ENCODE measurements at regions not wholly inside any gene's neighbourhood (a gene's known extent, or its start where the extent isn't known, plus 50 kb on each side); places are given as distances from the start of the nearest gene placed in this dataset.
"Not testable (repeated sequence)": the region's sequence is repeated elsewhere in the genome, so short reads cannot be mapped to it uniquely, and the experiment has no call there.

DNA sequence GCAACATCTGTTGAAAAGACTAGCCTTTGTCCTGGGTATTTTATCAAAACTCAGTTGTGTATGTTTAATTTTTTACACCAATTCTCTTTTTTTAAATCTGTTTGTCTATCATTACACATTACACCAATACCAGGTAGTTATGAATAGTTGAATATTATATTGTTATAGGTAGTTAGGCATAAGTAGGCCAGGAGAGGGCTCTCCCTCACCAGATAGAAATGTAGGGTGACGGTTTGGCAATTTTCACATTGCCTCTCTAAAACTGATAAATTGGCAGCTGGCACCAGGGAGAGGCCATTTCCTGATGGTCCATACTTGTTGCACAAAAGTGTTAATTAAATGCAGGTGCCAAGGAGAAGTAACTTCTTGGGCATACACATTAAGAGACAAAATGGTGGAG is 483.1 kb upstream of the EPHA6 start:
- Mint-ChIP-seq H3K4me1 (ENCODE audit: low read depth) (peaks cover 6% of the 10 kb centered on the region), H3K4me3 (ENCODE audit: low read depth) (no peak overlapping the region), H3K27me3 (no peaks in the 10 kb centered on the region), H3K36me3 (ENCODE audit: insufficient read depth) (no peaks in the 10 kb centered on the region), H3K9me3 (ENCODE audit: low read depth) (no peaks in the 10 kb centered on the region), H3K27ac (no peak overlapping the region)
- TF ChIP-seq, protein P1, sequence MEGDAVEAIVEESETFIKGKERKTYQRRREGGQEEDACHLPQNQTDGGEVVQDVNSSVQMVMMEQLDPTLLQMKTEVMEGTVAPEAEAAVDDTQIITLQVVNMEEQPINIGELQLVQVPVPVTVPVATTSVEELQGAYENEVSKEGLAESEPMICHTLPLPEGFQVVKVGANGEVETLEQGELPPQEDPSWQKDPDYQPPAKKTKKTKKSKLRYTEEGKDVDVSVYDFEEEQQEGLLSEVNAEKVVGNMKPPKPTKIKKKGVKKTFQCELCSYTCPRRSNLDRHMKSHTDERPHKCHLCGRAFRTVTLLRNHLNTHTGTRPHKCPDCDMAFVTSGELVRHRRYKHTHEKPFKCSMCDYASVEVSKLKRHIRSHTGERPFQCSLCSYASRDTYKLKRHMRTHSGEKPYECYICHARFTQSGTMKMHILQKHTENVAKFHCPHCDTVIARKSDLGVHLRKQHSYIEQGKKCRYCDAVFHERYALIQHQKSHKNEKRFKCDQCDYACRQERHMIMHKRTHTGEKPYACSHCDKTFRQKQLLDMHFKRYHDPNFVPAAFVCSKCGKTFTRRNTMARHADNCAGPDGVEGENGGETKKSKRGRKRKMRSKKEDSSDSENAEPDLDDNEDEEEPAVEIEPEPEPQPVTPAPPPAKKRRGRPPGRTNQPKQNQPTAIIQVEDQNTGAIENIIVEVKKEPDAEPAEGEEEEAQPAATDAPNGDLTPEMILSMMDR (IDR thresholded peaks at IDR 0.05; ENCODE audit: unreplicated experiment): no peak
- DNase-seq (ENCODE audit: low spot score, unreplicated experiment): no peak

DNA sequence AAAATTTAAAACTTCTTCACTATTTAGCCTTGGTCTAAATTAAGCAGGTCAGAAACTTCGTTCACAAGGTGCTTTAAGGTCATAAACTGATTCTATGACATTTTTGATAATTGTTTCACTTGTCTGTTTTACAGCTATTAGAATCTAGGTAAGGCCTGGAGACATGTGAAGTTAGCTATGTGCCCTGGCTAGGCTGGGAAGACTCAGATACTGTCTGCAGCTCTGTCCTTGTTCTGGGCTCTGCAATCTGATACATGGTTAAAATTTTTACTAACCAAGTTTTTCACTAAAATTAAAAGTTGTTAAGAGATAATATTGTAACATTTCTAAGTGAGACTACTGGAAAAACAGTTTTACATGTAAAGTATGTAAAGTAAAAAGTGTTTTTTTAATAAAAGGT is 479.6 kb upstream of the EPHA6 start:
- peaks cover 5% of the 10 kb centered on the region for H3K4me1 Mint-ChIP-seq (ENCODE audit: low read depth)

DNA sequence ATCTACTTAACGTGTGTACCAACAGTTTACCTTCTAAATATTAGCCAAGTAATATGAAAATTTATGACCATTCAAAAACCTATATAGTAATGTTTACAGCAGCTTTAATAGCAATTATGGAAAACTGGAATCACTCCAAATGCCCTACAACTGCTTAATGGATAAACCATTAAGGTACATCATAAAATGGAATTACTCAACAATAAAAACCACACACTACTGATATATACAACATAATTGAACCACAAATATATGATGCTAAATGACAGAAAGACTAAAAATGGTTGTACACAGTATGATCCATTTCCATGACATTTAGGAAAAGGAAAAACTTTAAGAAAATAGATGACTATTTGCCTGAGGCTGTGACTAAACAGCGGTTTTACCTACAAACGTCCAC is 467.1 kb upstream of the EPHA6 start:
- Mint-ChIP-seq H3K4me1 (ENCODE audit: low read depth) (no peaks in the 10 kb centered on the region), H3K4me3 (ENCODE audit: low read depth) (no peak overlapping the region), H3K36me3 (ENCODE audit: insufficient read depth) (no peaks in the 10 kb centered on the region), H3K9me3 (ENCODE audit: low read depth) (peaks cover 3% of the 10 kb centered on the region), H3K27me3 (no peaks in the 10 kb centered on the region), H3K27ac (no peak overlapping the region)
- DNase-seq (ENCODE audit: low spot score, unreplicated experiment): no peak
- TF ChIP-seq, protein P1 (IDR thresholded peaks at IDR 0.05; ENCODE audit: unreplicated experiment): no peak

More for the DNA sequence above, 479.6 kb upstream of the EPHA6 start:
- no peak for DNase-seq (ENCODE audit: low spot score, unreplicated experiment)
- TF ChIP-seq, protein P1 (IDR thresholded peaks at IDR 0.05; ENCODE audit: unreplicated experiment): no peak
- no peaks in the 10 kb centered on the region for H3K9me3 Mint-ChIP-seq (ENCODE audit: low read depth)
- H3K36me3 Mint-ChIP-seq (ENCODE audit: insufficient read depth): no peaks in the 10 kb centered on the region
- no peak overlapping the region for H3K4me3 Mint-ChIP-seq (ENCODE audit: low read depth)
- no peak overlapping the region for H3K27ac Mint-ChIP-seq
- no peaks in the 10 kb centered on the region for H3K27me3 Mint-ChIP-seq

DNA sequence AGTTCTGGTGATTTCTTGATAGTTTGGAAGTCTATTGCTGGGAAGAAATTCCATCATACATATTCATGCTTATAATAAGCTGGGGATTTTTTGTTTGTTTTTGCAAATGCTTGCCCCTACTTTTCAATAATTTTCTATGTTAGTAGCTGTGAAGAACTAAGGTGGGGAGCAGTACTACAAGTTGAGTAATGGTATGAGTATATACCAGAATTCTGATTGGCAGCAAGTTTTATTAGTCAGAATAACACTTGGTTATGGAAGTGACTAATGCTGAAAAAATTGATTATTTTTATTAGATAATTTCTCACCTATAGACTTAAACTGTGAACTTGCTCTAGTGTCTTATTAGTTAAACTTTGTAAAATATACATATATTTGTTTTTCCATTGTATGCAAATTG is 462.8 kb upstream of the EPHA6 start:
- not testable (repeated sequence) for H3K27me3 Mint-ChIP-seq; H3K9me3 Mint-ChIP-seq (ENCODE audit: low read depth); DNase-seq (ENCODE audit: low spot score, unreplicated experiment); H3K36me3 Mint-ChIP-seq (ENCODE audit: insufficient read depth); H3K27ac Mint-ChIP-seq; H3K4me1 Mint-ChIP-seq (ENCODE audit: low read depth); H3K4me3 Mint-ChIP-seq (ENCODE audit: low read depth)

DNA sequence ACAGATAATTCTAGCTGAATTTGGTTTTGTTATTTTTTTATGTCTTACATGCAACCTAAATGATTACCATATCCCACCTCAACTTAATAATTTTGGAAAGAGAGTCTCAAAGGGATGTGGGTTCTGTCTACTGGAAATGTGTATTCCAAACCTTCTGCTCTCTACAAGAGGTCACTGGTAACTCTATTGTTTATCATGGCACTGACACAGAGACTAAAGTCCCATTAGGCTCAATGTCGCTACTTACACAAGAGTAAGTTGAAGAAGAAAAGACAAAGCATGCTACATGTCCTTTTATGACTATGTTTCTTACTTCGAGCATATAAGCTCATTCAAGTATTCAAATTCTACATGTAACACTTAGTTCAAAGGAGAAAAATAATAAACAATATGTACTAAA is 460.3 kb upstream of the EPHA6 start:
- H3K4me3 Mint-ChIP-seq (ENCODE audit: low read depth): no peak overlapping the region
- H3K27me3 Mint-ChIP-seq: no peaks in the 10 kb centered on the region
- no peak for DNase-seq (ENCODE audit: low spot score, unreplicated experiment)
- no peaks in the 10 kb centered on the region for H3K36me3 Mint-ChIP-seq (ENCODE audit: insufficient read depth)
- H3K27ac Mint-ChIP-seq: no peak overlapping the region
- H3K4me1 Mint-ChIP-seq (ENCODE audit: low read depth): no peaks in the 10 kb centered on the region
- TF ChIP-seq, protein P1 (IDR thresholded peaks at IDR 0.05; ENCODE audit: unreplicated experiment): no peak
- peaks cover 12% of the 10 kb centered on the region for H3K9me3 Mint-ChIP-seq (ENCODE audit: low read depth)

DNA sequence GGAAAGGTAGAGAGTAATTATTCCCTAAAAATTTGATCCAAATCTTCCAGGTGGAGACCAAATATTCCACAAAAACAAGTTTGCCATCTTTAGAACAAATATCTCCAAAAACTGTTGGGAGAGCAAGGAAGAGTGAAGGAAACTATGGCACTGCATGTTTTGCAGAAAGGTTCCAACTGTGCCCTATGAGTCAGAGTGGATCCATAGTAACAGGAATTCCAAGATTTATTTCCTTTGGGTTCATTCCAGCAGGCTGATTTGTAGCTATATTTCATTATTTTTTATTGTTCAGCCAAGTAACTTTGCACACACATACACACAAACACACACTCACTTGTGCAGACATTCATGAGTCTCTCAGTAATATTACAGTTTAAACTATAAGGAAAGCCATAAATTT is 459.7 kb upstream of the EPHA6 start:
- H3K9me3 Mint-ChIP-seq (ENCODE audit: low read depth): peaks cover 14% of the 10 kb centered on the region

More for the DNA sequence above, 459.7 kb upstream of the EPHA6 start:
- DNase-seq (ENCODE audit: low spot score, unreplicated experiment): no peak
- Mint-ChIP-seq H3K36me3 (ENCODE audit: insufficient read depth) (no peaks in the 10 kb centered on the region), H3K27ac (no peak overlapping the region), H3K4me3 (ENCODE audit: low read depth) (no peak overlapping the region), H3K4me1 (ENCODE audit: low read depth) (no peaks in the 10 kb centered on the region), H3K27me3 (no peaks in the 10 kb centered on the region)
- TF ChIP-seq, protein P1 (IDR thresholded peaks at IDR 0.05; ENCODE audit: unreplicated experiment): no peak

Data from progenitor cell of endocrine pancreas (in vitro differentiated cells).